ENCODE measurements at regions not wholly inside any gene's neighbourhood (a gene's known extent, or its start where the extent isn't known, plus 50 kb on each side); places are given as distances from the start of the nearest gene placed in this dataset.

DNA sequence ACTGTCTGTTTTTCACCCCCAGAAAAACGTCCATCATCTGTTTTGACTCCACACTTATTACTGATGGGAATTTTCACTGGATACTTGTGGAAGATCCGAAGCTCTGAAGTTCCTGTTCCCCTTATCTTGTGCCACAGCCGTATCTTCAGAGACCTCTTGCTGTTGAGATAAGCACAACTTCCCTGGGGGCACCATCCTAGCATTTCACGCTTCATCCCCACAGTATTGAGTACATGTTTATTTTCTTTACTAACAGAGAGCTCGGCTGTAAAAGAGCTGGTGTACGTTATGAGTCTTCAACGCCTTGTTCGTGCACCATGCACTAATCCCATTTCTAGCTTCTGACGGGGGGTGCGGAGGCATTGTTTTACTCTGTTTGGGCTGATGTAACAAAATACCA is 813.6 kb upstream of the EEF2KMT start:
- TF ChIP-seq CTCF (conservative IDR thresholded peaks at IDR 0.05 in 1 of 2, IDR thresholded peaks at IDR 0.05 in 1 of 2; ENCODE audit: low read depth in 1 of 2, low read length in 2 of 2), result no peak
- TF ChIP-seq EZH2 (IDR thresholded peaks at IDR 0.05; ENCODE audit: low read length, missing control alignments), result no peak

Measured in fibroblast of lung (primary cell).